GM19035 (cell line): ENCODE measurements at regions not wholly inside any gene's neighbourhood (a gene's known extent, or its start where the extent isn't known, plus 50 kb on each side); places are given as distances from the start of the nearest gene placed in this dataset.
A peak's percentile ranks its signal among the peaks of the same experiment; 100 is the strongest.
"Not testable (repeated sequence)": the region's sequence is repeated elsewhere in the genome, so short reads cannot be mapped to it uniquely, and the experiment has no call there.

Experiments used
- ATAC-seq: cut with Tn5 transposase; IDR thresholded peaks from one replicate; pipeline ENCODE4 v1.9.1; 2021; ENCODE audit not compliant: unreplicated experiment

GRCh38 chr12:89192429-89192828, 159.9 kb downstream of the DUSP6 start:
- ATAC-seq = no peak

GRCh38 chr12:89191597-89191996, 160.7 kb downstream of the DUSP6 start:
- not testable (repeated sequence) for ATAC-seq

GRCh38 chr12:89189448-89189847, 162.9 kb downstream of the DUSP6 start:
- no peak for ATAC-seq

- no peak for ATAC-seq
Measured at GRCh38 chr12:89187507-89187906, 164.8 kb downstream of the DUSP6 start.

GRCh38 chr12:89185889-89186288, 166.4 kb downstream of the DUSP6 start:
- ATAC-seq = no peak

- no peak for ATAC-seq
Measured at GRCh38 chr12:89185181-89185580, 167.1 kb downstream of the DUSP6 start.

GRCh38 chr12:89183985-89184435, 168.3 kb downstream of the DUSP6 start:
- ATAC-seq = no peak

GRCh38 chr12:89181271-89181920, 170.9 kb downstream of the DUSP6 start:
- ATAC-seq = no peak

- ATAC-seq = no peak
Measured at GRCh38 chr12:89180496-89180895, 171.8 kb downstream of the DUSP6 start.

- ATAC-seq = no peak
Measured at GRCh38 chr12:89179983-89180382, 172.3 kb downstream of the DUSP6 start.

- ATAC-seq = no peak
Measured at GRCh38 chr12:89179245-89179644, 173.1 kb downstream of the DUSP6 start.

GRCh38 chr12:89177802-89178395, 174.4 kb downstream of the DUSP6 start:
- no peak for ATAC-seq

- no peak for ATAC-seq
Measured at GRCh38 chr12:89176676-89177075, 175.6 kb downstream of the DUSP6 start.

- no peak for ATAC-seq
Measured at GRCh38 chr12:89173678-89174077, 178.6 kb downstream of the DUSP6 start.

- no peak for ATAC-seq
Measured at GRCh38 chr12:89173096-89173495, 179.2 kb downstream of the DUSP6 start.

GRCh38 chr12:89172224-89172623, 180.1 kb downstream of the DUSP6 start:
- no peak for ATAC-seq

GRCh38 chr12:89169321-89169720, 183.0 kb downstream of the DUSP6 start:
- no peak for ATAC-seq

GRCh38 chr12:89167986-89168385, 184.3 kb downstream of the DUSP6 start:
- no peak for ATAC-seq

GRCh38 chr12:89166525-89166934, 185.8 kb downstream of the DUSP6 start:
- ATAC-seq = peak; percentile 95

- ATAC-seq = no peak
Measured at GRCh38 chr12:89166121-89166520, 186.2 kb downstream of the DUSP6 start.

- no peak for ATAC-seq
Measured at GRCh38 chr12:89165703-89166102, 186.6 kb downstream of the DUSP6 start.

GRCh38 chr12:89163918-89164317, 188.4 kb downstream of the DUSP6 start:
- no peak for ATAC-seq
